GM12878 (cell line): ENCODE measurements at regions not wholly inside any gene's neighbourhood (a gene's known extent, or its start where the extent isn't known, plus 50 kb on each side); places are given as distances from the start of the nearest gene placed in this dataset.
"Not testable (repeated sequence)": the region's sequence is repeated elsewhere in the genome, so short reads cannot be mapped to it uniquely, and the experiment has no call there.

Experiments
- ATAC-seq: fragments of 200-7000 bp; cut with Tn5 transposase; 3 replicates; pipeline ENCODE4 v1.9.1; 2020; ENCODE audit warnings: mild to moderate bottlenecking, moderate library complexity
- BruUV-seq: library from RNA; stranded (reverse); fragments of 400-500 nt; replicated peaks from 2 replicates; lab custom pipeline; 2021; lab: Mats Ljungman, UMichigan
- CTCF ChIA-PET: fragments of 300-600 bp; sonication (Branson Sonifier 250); formaldehyde crosslinking; extraction: SDS; loops from one replicate; lab custom pipeline; 2021; ENCODE audit warnings: inconsistent platforms; lab: Yijun Ruan, JAX
- POLR2A ChIA-PET: fragments of 350-600 bp; formaldehyde crosslinking; extraction: SDS; loops from one replicate; lab custom pipeline; 2021; ENCODE audit warnings: inconsistent platforms; lab: Charles Lee
- RAD21 ChIA-PET: fragments of 300-600 bp; sonication (Branson Sonifier 250); formaldehyde crosslinking; loops from one replicate; lab custom pipeline; 2023; ENCODE audit warnings: antibody characterized with exemption; ENCODE audit not compliant: unreplicated experiment; lab: Charles Lee
- SMC1A ChIA-PET: fragments of 300-600 bp; sonication (Branson Sonifier 250); formaldehyde crosslinking; loops from one replicate; lab custom pipeline; 2023; ENCODE audit not compliant: unreplicated experiment, uncharacterized antibody; lab: Charles Lee
- DNase-seq: peaks from one replicate; pipeline ENCODE4 v3.0.0-alpha.2; 2011; ENCODE audit warnings: low read depth, low spot score
- FAIRE-seq: peaks from 3 replicates; lab custom pipeline; 2011; peaks lifted over from hg19 to GRCh38; lab: Jason Lieb, UNC
- H2AFZ ChIP-seq: 2 replicates; pipeline ENCODE4 v1.6.0; 2011; ENCODE audit warnings: low read depth, low read length, control low read depth; ENCODE audit not compliant: control insufficient read depth
- H3K27ac ChIP-seq: 2 replicates; pipeline ENCODE4 v1.5.1; 2011; ENCODE audit warnings: control low read depth; ENCODE audit not compliant: control insufficient read depth, insufficient read depth
- H3K27me3 ChIP-seq, 2 experiments: replicated peaks in 1 of 2; 2 replicates each; pipeline versions ENCODE4 v1.6.0 to v1.6.1; 2011; ENCODE audit warnings: low read length in 1 of 2; ENCODE audit not compliant: control insufficient read depth in 2 of 2, insufficient read depth in 2 of 2
- H3K36me3 ChIP-seq, 2 experiments: 2 replicates each; pipeline ENCODE4 v1.5.1; 2011; ENCODE audit warnings: low read length in 1 of 2; ENCODE audit not compliant: control insufficient read depth in 2 of 2, insufficient read depth in 2 of 2
- H3K4me1 ChIP-seq: 2 replicates; pipeline ENCODE4 v1.6.1; 2011; ENCODE audit warnings: mild to moderate bottlenecking, low read length, moderate library complexity, mixed read lengths; ENCODE audit not compliant: control insufficient read depth, insufficient read depth
- H3K4me2 ChIP-seq: 2 replicates; pipeline ENCODE4 v1.6.0; 2011; ENCODE audit warnings: control low read depth; ENCODE audit not compliant: control insufficient read depth, insufficient read depth
- H3K4me3 ChIP-seq: fragments of 200-600 bp; sonication (generic); 2 replicates; pipeline ENCODE4 v1.5.1; 2016
- H3K79me2 ChIP-seq: 2 replicates; pipeline ENCODE4 v1.6.0; 2011; ENCODE audit warnings: low read length; ENCODE audit not compliant: control insufficient read depth, insufficient read depth
- H3K9ac ChIP-seq: 2 replicates; pipeline ENCODE4 v1.8.0; 2011; ENCODE audit warnings: low read length, control low read depth, mixed read lengths; ENCODE audit not compliant: control insufficient read depth, insufficient read depth
- H3K9me3 ChIP-seq: replicated peaks from 3 replicates; pipeline ENCODE4 v1.5.1; 2011; ENCODE audit warnings: mild to moderate bottlenecking, low read length; ENCODE audit not compliant: control insufficient read depth, insufficient read depth
- H4K20me1 ChIP-seq: 2 replicates; pipeline ENCODE4 v1.6.0; 2011; ENCODE audit not compliant: control insufficient read depth, insufficient read depth
- BRCA1 ChIP-seq: IDR thresholded peaks from 2 replicates; pipeline ENCODE4 v1.6.1; 2011; ENCODE audit warnings: low read depth, low read length, improper control_type of control experiment
- CHD4 ChIP-seq: fragments of 200-600 bp; sonication (generic); IDR thresholded peaks from 2 replicates; pipeline ENCODE4 v1.6.1; 2016; ENCODE audit warnings: mild to moderate bottlenecking
- ETV6 ChIP-seq, 2 experiments: fragments of 450-650 bp in 1 of 2; IDR thresholded peaks in 1 of 2; conservative IDR thresholded peaks in 1 of 2; 2 replicates each; pipeline ENCODE4 v1.6.1; 2014; ENCODE audit warnings: antibody characterized with exemption in 1 of 2, borderline replicate concordance in 1 of 2, low read depth in 1 of 2, mild to moderate bottlenecking in 1 of 2, moderate library complexity in 1 of 2
- HDAC6 ChIP-seq: fragments of 200-600 bp; sonication (generic); IDR thresholded peaks from one replicate; pipeline ENCODE4 v1.8.0; 2017; ENCODE audit warnings: antibody characterized with exemption; ENCODE audit not compliant: unreplicated experiment
- KDM1A ChIP-seq: fragments of 200-600 bp; sonication (generic); IDR thresholded peaks from 2 replicates; pipeline ENCODE4 v1.6.1; 2016; ENCODE audit warnings: borderline replicate concordance
- MEF2B ChIP-seq: fragments of 450-650 bp; IDR thresholded peaks from 2 replicates; pipeline ENCODE4 v1.6.1; 2018; ENCODE audit warnings: mild to moderate bottlenecking, moderate library complexity; ENCODE audit not compliant: partially characterized antibody, poor library complexity, severe bottlenecking
- MTA2 ChIP-seq: fragments of 450-650 bp; IDR thresholded peaks from 2 replicates; pipeline ENCODE4 v1.6.1; 2016; ENCODE audit warnings: low read depth, mild to moderate bottlenecking, moderate library complexity
- NFYA ChIP-seq: IDR thresholded peaks from 2 replicates; pipeline ENCODE4 v1.6.1; 2011; ENCODE audit warnings: low read depth, mild to moderate bottlenecking, low read length, improper control_type of control experiment, borderline replicate concordance
- NFYB ChIP-seq: IDR thresholded peaks from 2 replicates; pipeline ENCODE4 v1.6.1; 2011; ENCODE audit warnings: low read depth, mild to moderate bottlenecking, low read length, improper control_type of control experiment, moderate library complexity; ENCODE audit not compliant: insufficient read depth
- PAX5 ChIP-seq: IDR thresholded peaks from 2 replicates; pipeline ENCODE4 v1.6.1; 2011; ENCODE audit warnings: low read depth, low read length, borderline replicate concordance
- PAX8 ChIP-seq: fragments of 450-650 bp; IDR thresholded peaks from 2 replicates; pipeline ENCODE4 v1.6.1; 2017; ENCODE audit warnings: mild to moderate bottlenecking, moderate library complexity
- RFX5 ChIP-seq: IDR thresholded peaks from 2 replicates; pipeline ENCODE4 v1.6.1; 2011; ENCODE audit warnings: low read depth, low read length, improper control_type of control experiment
- STAT1 ChIP-seq: fragments of 450-650 bp; conservative IDR thresholded peaks from 2 replicates; pipeline ENCODE4 v1.6.1; 2014; ENCODE audit warnings: antibody characterized with exemption, mild to moderate bottlenecking
- ZNF384 ChIP-seq: IDR thresholded peaks from 2 replicates; pipeline ENCODE4 v1.6.1; 2012; ENCODE audit warnings: low read depth, mild to moderate bottlenecking, low read length, improper control_type of control experiment, borderline replicate concordance
- WGBS: methylation state at CpG from one replicate; pipeline ENCODE4 v1.1.6; 2016; ENCODE audit warnings: low lambda C conversion rate; ENCODE audit not compliant: insufficient replicate concordance, insufficient coverage; ENCODE audit errors: missing lambda C conversion rate; 5-methylcytosine and 5-hydroxymethylcytosine counted together
- in situ Hi-C: fragments of 300-500 bp; cut with MboI; formaldehyde crosslinking; loops from 9 replicates; pipeline ENCODE4 v1.14.3; 2018; ENCODE audit warnings: mixed read lengths
- intact Hi-C: fragments of 100-400 bp; cut with micrococcal nuclease; formaldehyde crosslinking; loops from one replicate; pipeline ENCODE4 v1.14.2; 2022; ENCODE audit not compliant: unreplicated experiment
- TF ChIP-seq, protein P1 (sequence below): fragments of 450-650 bp; conservative IDR thresholded peaks from 2 replicates; pipeline ENCODE4 v1.6.1; 2017; ENCODE audit warnings: mild to moderate bottlenecking, moderate library complexity
- TF ChIP-seq, protein P2 (sequence below): fragments of 450-650 bp; IDR thresholded peaks from 2 replicates; pipeline ENCODE4 v1.6.1; 2017; ENCODE audit warnings: borderline replicate concordance

- H3K36me3 ChIP-seq, H3K4me3 ChIP-seq, FAIRE-seq, H4K20me1 ChIP-seq, ATAC-seq, H3K9me3 ChIP-seq, DNase-seq, SMC1A ChIA-PET, BruUV-seq, H3K79me2 ChIP-seq: not testable (repeated sequence)
- ChIA-PET RAD21 (interaction anchor here (0.6 kb wide), 1 partner anchor 1598 kb away, joined by 4 read pairs; no protein-coding TSS in a partner anchor), CTCF (interaction anchor here (0.7 kb wide), 1 partner anchor 28 kb away, joined by 4 read pairs; no protein-coding TSS in a partner anchor)
- 0 out of 2 replicates have a peak, but pooled peaks have one; percentile 27 for TF ChIP-seq NFYB
- TF ChIP-seq, all 136 proteins: peak for 1; not testable (repeated sequence) for 135
- in situ Hi-C loops, H3K27ac ChIP-seq, H3K27me3 ChIP-seq, H2AFZ ChIP-seq, intact Hi-C loops, POLR2A ChIA-PET, H3K9ac ChIP-seq, H3K4me2 ChIP-seq, H3K4me1 ChIP-seq: not testable (repeated sequence)
- WGBS, result 47% methylated on average over 6 of the region's 7 CpGs
Measured at GRCh38 chr9:78442577-78442976, 145.7 kb downstream of the PSAT1 start.

GRCh38 chr9:78443946-78444345, 147.0 kb downstream of the PSAT1 start:
- BruUV-seq, result no TSS peak
- 29% methylated on average over 7 of the region's 7 CpGs for WGBS
- ChIA-PET SMC1A (interaction anchor here (0.6 kb wide), 1 partner anchor 341 kb away, joined by 3 read pairs; no protein-coding TSS in a partner anchor), RAD21 (no interaction called here), CTCF (no interaction called here), POLR2A (no interaction called here)
- FAIRE-seq (no peak), DNase-seq (no peak), ATAC-seq (no peak)
- Histone ChIP-seq H3K4me3 (no peak overlapping the region), H3K27me3 (peaks cover 0 to 1% of the 10 kb centered on the region in 2 experiments; a peak in 2 of 4 replicates), H2AFZ (no peak overlapping the region), H3K4me2 (no peak overlapping the region), H3K9ac (no peak overlapping the region), H3K79me2 (no peaks in the 10 kb centered on the region), H4K20me1 (no peaks in the 10 kb centered on the region), H3K4me1 (no peaks in the 10 kb centered on the region), H3K36me3 (no peaks in the 10 kb centered on the region), H3K27ac (no peak overlapping the region), H3K9me3 (no peaks in the 10 kb centered on the region)
- in situ Hi-C loops (no loop called here), intact Hi-C loops (no loop called here)
- no peak for TF ChIP-seq BRCA1
- no peak for TF ChIP-seq RFX5
- no peak for TF ChIP-seq ETV6 (conservative IDR thresholded peaks at IDR 0.05 in 1 of 2, IDR thresholded peaks at IDR 0.05 in 1 of 2; ENCODE audit: borderline replicate concordance in 1 of 2, low read depth in 1 of 2)
- TF ChIP-seq NFYA, result no peak
- TF ChIP-seq KDM1A, result no peak
- TF ChIP-seq MEF2B, result no peak
- no peak for TF ChIP-seq HDAC6
- TF ChIP-seq, protein P1, sequence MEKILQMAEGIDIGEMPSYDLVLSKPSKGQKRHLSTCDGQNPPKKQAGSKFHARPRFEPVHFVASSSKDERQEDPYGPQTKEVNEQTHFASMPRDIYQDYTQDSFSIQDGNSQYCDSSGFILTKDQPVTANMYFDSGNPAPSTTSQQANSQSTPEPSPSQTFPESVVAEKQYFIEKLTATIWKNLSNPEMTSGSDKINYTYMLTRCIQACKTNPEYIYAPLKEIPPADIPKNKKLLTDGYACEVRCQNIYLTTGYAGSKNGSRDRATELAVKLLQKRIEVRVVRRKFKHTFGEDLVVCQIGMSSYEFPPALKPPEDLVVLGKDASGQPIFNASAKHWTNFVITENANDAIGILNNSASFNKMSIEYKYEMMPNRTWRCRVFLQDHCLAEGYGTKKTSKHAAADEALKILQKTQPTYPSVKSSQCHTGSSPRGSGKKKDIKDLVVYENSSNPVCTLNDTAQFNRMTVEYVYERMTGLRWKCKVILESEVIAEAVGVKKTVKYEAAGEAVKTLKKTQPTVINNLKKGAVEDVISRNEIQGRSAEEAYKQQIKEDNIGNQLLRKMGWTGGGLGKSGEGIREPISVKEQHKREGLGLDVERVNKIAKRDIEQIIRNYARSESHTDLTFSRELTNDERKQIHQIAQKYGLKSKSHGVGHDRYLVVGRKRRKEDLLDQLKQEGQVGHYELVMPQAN, result no peak
- no peak for TF ChIP-seq MTA2
- no peak for TF ChIP-seq PAX8
- no peak for TF ChIP-seq STAT1
- TF ChIP-seq ZNF384, result no peak
- TF ChIP-seq CHD4, result no peak
- TF ChIP-seq, protein P2, sequence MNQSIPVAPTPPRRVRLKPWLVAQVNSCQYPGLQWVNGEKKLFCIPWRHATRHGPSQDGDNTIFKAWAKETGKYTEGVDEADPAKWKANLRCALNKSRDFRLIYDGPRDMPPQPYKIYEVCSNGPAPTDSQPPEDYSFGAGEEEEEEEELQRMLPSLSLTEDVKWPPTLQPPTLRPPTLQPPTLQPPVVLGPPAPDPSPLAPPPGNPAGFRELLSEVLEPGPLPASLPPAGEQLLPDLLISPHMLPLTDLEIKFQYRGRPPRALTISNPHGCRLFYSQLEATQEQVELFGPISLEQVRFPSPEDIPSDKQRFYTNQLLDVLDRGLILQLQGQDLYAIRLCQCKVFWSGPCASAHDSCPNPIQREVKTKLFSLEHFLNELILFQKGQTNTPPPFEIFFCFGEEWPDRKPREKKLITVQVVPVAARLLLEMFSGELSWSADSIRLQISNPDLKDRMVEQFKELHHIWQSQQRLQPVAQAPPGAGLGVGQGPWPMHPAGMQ, result no peak
- no peak for TF ChIP-seq PAX5
